KMS-11 (cell line): ENCODE measurements at regions not wholly inside any gene's neighbourhood (a gene's known extent, or its start where the extent isn't known, plus 50 kb on each side); places are given as distances from the start of the nearest gene placed in this dataset.

Source experiments
- H2AFZ ChIP-seq: fragments of 200-600 bp; sonication (generic); 2 replicates; pipeline ENCODE4 v1.6.1; 2016; ENCODE audit warnings: antibody characterized with exemption, mixed run types, low read depth
- H3K27ac ChIP-seq: fragments of 200-600 bp; sonication (generic); 2 replicates; pipeline ENCODE4 v1.6.1; 2016; ENCODE audit warnings: mild to moderate bottlenecking, mixed run types
- H3K27me3 ChIP-seq: fragments of 200-600 bp; sonication (generic); 2 replicates; pipeline ENCODE4 v1.6.1; 2017; ENCODE audit warnings: mild to moderate bottlenecking, low read depth, mixed run types, moderate library complexity; ENCODE audit not compliant: insufficient read depth
- H3K36me3 ChIP-seq: fragments of 200-600 bp; sonication (generic); 2 replicates; pipeline ENCODE4 v1.6.1; 2017; ENCODE audit warnings: mild to moderate bottlenecking, mixed run types; ENCODE audit not compliant: insufficient read depth
- H3K4me1 ChIP-seq: fragments of 200-600 bp; sonication (generic); 2 replicates; pipeline ENCODE4 v1.6.1; 2016; ENCODE audit warnings: mild to moderate bottlenecking, low read depth, mixed run types; ENCODE audit not compliant: poor library complexity, severe bottlenecking
- H3K4me2 ChIP-seq: fragments of 200-600 bp; sonication (generic); 2 replicates; pipeline ENCODE4 v1.7.0; 2016; ENCODE audit warnings: mild to moderate bottlenecking, mixed run types
- H3K4me3 ChIP-seq: fragments of 200-600 bp; sonication (generic); IDR thresholded peaks from 2 replicates; pipeline ENCODE4 v1.6.1; 2017; ENCODE audit warnings: low read depth, low read length, mixed read lengths; ENCODE audit not compliant: insufficient read depth
- H3K79me2 ChIP-seq: fragments of 200-600 bp; sonication (generic); 2 replicates; pipeline ENCODE4 v1.6.1; 2016; ENCODE audit warnings: low read depth, mixed run types; ENCODE audit not compliant: insufficient read depth
- H3K9ac ChIP-seq: fragments of 200-600 bp; sonication (generic); 2 replicates; pipeline ENCODE4 v1.6.1; 2016; ENCODE audit warnings: mild to moderate bottlenecking, mixed run types
- H4K20me1 ChIP-seq: fragments of 200-600 bp; sonication (generic); 2 replicates; pipeline ENCODE4 v1.6.1; 2016; ENCODE audit warnings: mild to moderate bottlenecking, mixed run types; ENCODE audit not compliant: insufficient read depth
- CTCF ChIP-seq: fragments of 200-600 bp; sonication (generic); conservative IDR thresholded peaks from 2 replicates; pipeline ENCODE4 v1.6.1; 2017; ENCODE audit warnings: low read depth, mild to moderate bottlenecking, antibody characterized with exemption, low read length, moderate library complexity, mixed read lengths

GRCh38 chr10:64134676-64135075 is 613.5 kb downstream of the REEP3 start:
- Histone ChIP-seq H2AFZ (no peak overlapping the region), H3K27me3 (no peaks in the 10 kb centered on the region), H3K9ac (no peak overlapping the region), H3K27ac (no peak overlapping the region), H3K4me2 (no peak overlapping the region), H3K4me1 (no peaks in the 10 kb centered on the region), H4K20me1 (no peaks in the 10 kb centered on the region), H3K36me3 (no peaks in the 10 kb centered on the region), H3K79me2 (no peaks in the 10 kb centered on the region), H3K4me3 (no peak overlapping the region)
- TF ChIP-seq CTCF: no peak

- Histone ChIP-seq H3K4me2 (no peak overlapping the region), H3K4me1 (no peaks in the 10 kb centered on the region)
Measured at GRCh38 chr10:64142395-64142794, 621.2 kb downstream of the REEP3 start.

GRCh38 chr10:64148607-64149006 is 627.4 kb downstream of the REEP3 start:
- Histone ChIP-seq H4K20me1 (no peaks in the 10 kb centered on the region), H3K27ac (no peak overlapping the region), H3K4me3 (no peak overlapping the region), H3K9ac (no peak overlapping the region), H3K4me1 (no peaks in the 10 kb centered on the region), H3K36me3 (no peaks in the 10 kb centered on the region), H3K79me2 (no peaks in the 10 kb centered on the region), H3K27me3 (no peaks in the 10 kb centered on the region), H2AFZ (no peak overlapping the region), H3K4me2 (no peak overlapping the region)
- no peak for TF ChIP-seq CTCF

More at GRCh38 chr10:64142395-64142794, 621.2 kb downstream of the REEP3 start:
- Histone ChIP-seq H4K20me1 (no peaks in the 10 kb centered on the region), H3K9ac (no peak overlapping the region), H2AFZ (no peak overlapping the region), H3K27ac (no peak overlapping the region), H3K27me3 (no peaks in the 10 kb centered on the region), H3K36me3 (no peaks in the 10 kb centered on the region), H3K79me2 (no peaks in the 10 kb centered on the region), H3K4me3 (no peak overlapping the region)
- TF ChIP-seq CTCF: no peak

- TF ChIP-seq CTCF: no peak
- no peak overlapping the region for H3K4me3 ChIP-seq
- H3K36me3 ChIP-seq: no peaks in the 10 kb centered on the region
- no peak overlapping the region for H3K4me2 ChIP-seq
- H4K20me1 ChIP-seq: no peaks in the 10 kb centered on the region
- H3K4me1 ChIP-seq: no peaks in the 10 kb centered on the region
- no peaks in the 10 kb centered on the region for H3K79me2 ChIP-seq
- H2AFZ ChIP-seq: no peak overlapping the region
- H3K27ac ChIP-seq: no peak overlapping the region
- no peak overlapping the region for H3K9ac ChIP-seq
- no peaks in the 10 kb centered on the region for H3K27me3 ChIP-seq
Measured at GRCh38 chr10:64156166-64156565, 635.0 kb downstream of the REEP3 start.
